SIG-M5 treated with dmso at 0.1 percent for 504 hours (cell line): ENCODE measurements at regions not wholly inside any gene's neighbourhood (a gene's known extent, or its start where the extent isn't known, plus 50 kb on each side); places are given as distances from the start of the nearest gene placed in this dataset.
"Not testable (repeated sequence)": the region's sequence is repeated elsewhere in the genome, so short reads cannot be mapped to it uniquely, and the experiment has no call there.

Source experiments
- DNase-seq: peaks from one replicate; lab custom pipeline; 2025; ENCODE audit not compliant: unreplicated experiment; lab: John Stamatoyannopoulos, UW

GRCh38 chr20:43404878-43405277 is 52.8 kb upstream of the SRSF6 start:
- DNase-seq: no peak

- not testable (repeated sequence) for DNase-seq
These were observed 56.8 kb upstream of the SRSF6 start for GRCh38 chr20:43400882-43401281.

- no peak for DNase-seq
These were observed 58.9 kb upstream of the SRSF6 start for GRCh38 chr20:43398676-43399324.

GRCh38 chr20:43397147-43397546 is 60.5 kb upstream of the SRSF6 start:
- DNase-seq: no peak

GRCh38 chr20:43393052-43393451 is 64.6 kb upstream of the SRSF6 start:
- no peak for DNase-seq

GRCh38 chr20:43392561-43392960 is 65.1 kb upstream of the SRSF6 start:
- no peak for DNase-seq

GRCh38 chr20:43389839-43390626 is 67.7 kb upstream of the SRSF6 start:
- no peak for DNase-seq

- DNase-seq: no peak
These were observed 68.5 kb upstream of the SRSF6 start for GRCh38 chr20:43389211-43389610.

GRCh38 chr20:43388268-43389002 is 69.3 kb upstream of the SRSF6 start:
- no peak for DNase-seq

- no peak for DNase-seq
These were observed 70.0 kb upstream of the SRSF6 start for GRCh38 chr20:43387737-43388136.

GRCh38 chr20:43386878-43387277 is 70.8 kb upstream of the SRSF6 start:
- DNase-seq: peak; percentile 16

GRCh38 chr20:43385914-43386313 is 71.8 kb upstream of the SRSF6 start:
- DNase-seq: no peak

- DNase-seq: no peak
These were observed 73.4 kb upstream of the SRSF6 start for GRCh38 chr20:43384101-43384940.

- no peak for DNase-seq
These were observed 74.5 kb upstream of the SRSF6 start for GRCh38 chr20:43383026-43383795.

GRCh38 chr20:43382135-43382534 is 75.6 kb upstream of the SRSF6 start:
- not testable (repeated sequence) for DNase-seq

- not testable (repeated sequence) for DNase-seq
These were observed 76.2 kb upstream of the SRSF6 start for GRCh38 chr20:43381533-43381932.

- DNase-seq: no peak
These were observed 78.3 kb upstream of the SRSF6 start for GRCh38 chr20:43379239-43379917.

- no peak for DNase-seq
These were observed 80.9 kb upstream of the SRSF6 start for GRCh38 chr20:43376831-43377230.

- DNase-seq: no peak
These were observed 82.1 kb upstream of the SRSF6 start for GRCh38 chr20:43375591-43375990.

GRCh38 chr20:43372051-43372450 is 85.6 kb upstream of the SRSF6 start:
- DNase-seq: no peak
